H9 (cell line): ENCODE measurements at regions not wholly inside any gene's neighbourhood (a gene's known extent, or its start where the extent isn't known, plus 50 kb on each side); places are given as distances from the start of the nearest gene placed in this dataset.

ENCODE experiments used
- DNase-seq: peaks from one replicate; pipeline ENCODE4 v3.0.0-alpha.2; 2017
- H2AFZ ChIP-seq: one replicate; pipeline ENCODE4 v1.6.1; 2013; ENCODE audit warnings: mild to moderate bottlenecking, low read length, control low read depth, moderate library complexity
- H2AK5ac ChIP-seq: 2 replicates; pipeline ENCODE4 v1.6.1; 2013; ENCODE audit warnings: low read length, control low read depth, mixed read lengths; ENCODE audit not compliant: insufficient read length
- H2BK120ac ChIP-seq: one replicate; pipeline ENCODE4 v1.6.1; 2013; ENCODE audit warnings: low read depth, mild to moderate bottlenecking, low read length, control low read depth, inconsistent platforms; ENCODE audit not compliant: poor library complexity, severe bottlenecking
- H2BK12ac ChIP-seq: 2 replicates; pipeline ENCODE4 v1.6.1; 2013; ENCODE audit warnings: low read length, control low read depth, mixed read lengths, low read depth; ENCODE audit not compliant: insufficient read length
- H2BK15ac ChIP-seq: 2 replicates; pipeline ENCODE4 v1.6.1; 2013; ENCODE audit warnings: low read depth, low read length, control low read depth
- H2BK20ac ChIP-seq: one replicate; pipeline ENCODE4 v1.6.1; 2013; ENCODE audit warnings: low read depth, mild to moderate bottlenecking, low read length, control low read depth, inconsistent platforms; ENCODE audit not compliant: poor library complexity, severe bottlenecking
- H2BK5ac ChIP-seq: 2 replicates; pipeline ENCODE4 v1.6.1; 2013; ENCODE audit warnings: low read length, control low read depth, mixed read lengths; ENCODE audit not compliant: insufficient read length
- H3K14ac ChIP-seq: 2 replicates; pipeline ENCODE4 v1.6.1; 2013; ENCODE audit warnings: low read length, control low read depth; ENCODE audit not compliant: insufficient read depth
- H3K18ac ChIP-seq: 2 replicates; pipeline ENCODE4 v1.6.1; 2013; ENCODE audit warnings: low read depth, mild to moderate bottlenecking, mixed read lengths, low read length, control low read depth; ENCODE audit not compliant: insufficient read length
- H3K23ac ChIP-seq: 2 replicates; pipeline ENCODE4 v1.6.1; 2013; ENCODE audit warnings: low read length, control low read depth, mixed read lengths, low read depth; ENCODE audit not compliant: insufficient read length
- H3K23me2 ChIP-seq: 2 replicates; pipeline ENCODE4 v1.6.1; 2013; ENCODE audit warnings: low read depth, mild to moderate bottlenecking, mixed read lengths, low read length, control low read depth; ENCODE audit not compliant: insufficient read length, poor library complexity, severe bottlenecking
- H3K27ac ChIP-seq: 2 replicates; pipeline ENCODE4 v1.5.1; 2013; ENCODE audit warnings: low read length, control low read depth, mixed read lengths, low read depth; ENCODE audit not compliant: insufficient read length
- H3K27me3 ChIP-seq: 2 replicates; pipeline ENCODE4 v1.6.1; 2013; ENCODE audit warnings: low read length, control low read depth, inconsistent platforms; ENCODE audit not compliant: insufficient read depth
- H3K4ac ChIP-seq: 2 replicates; pipeline ENCODE4 v1.6.1; 2013; ENCODE audit warnings: low read depth, mild to moderate bottlenecking, control low read depth, inconsistent platforms, low read length, moderate library complexity
- H3K4me1 ChIP-seq: 2 replicates; pipeline ENCODE4 v1.6.1; 2013; ENCODE audit warnings: low read length, control low read depth, inconsistent platforms; ENCODE audit not compliant: insufficient read depth
- H3K4me2 ChIP-seq: 2 replicates; pipeline ENCODE4 v1.6.1; 2013; ENCODE audit warnings: low read length, control low read depth, mixed read lengths; ENCODE audit not compliant: insufficient read length, insufficient read depth
- H3K56ac ChIP-seq: 2 replicates; pipeline ENCODE4 v1.6.1; 2013; ENCODE audit warnings: low read depth, mild to moderate bottlenecking, mixed read lengths, low read length, control low read depth; ENCODE audit not compliant: insufficient read length
- H3K79me1 ChIP-seq: 2 replicates; pipeline ENCODE4 v1.6.1; 2013; ENCODE audit warnings: low read depth, mild to moderate bottlenecking, moderate library complexity, low read length, control low read depth, inconsistent platforms; ENCODE audit not compliant: insufficient read depth, poor library complexity, severe bottlenecking
- H3K79me2 ChIP-seq: 2 replicates; pipeline ENCODE4 v1.6.1; 2013; ENCODE audit warnings: low read length, control low read depth, inconsistent platforms; ENCODE audit not compliant: insufficient read depth
- H3K9ac ChIP-seq: 2 replicates; pipeline ENCODE4 v1.6.1; 2013; ENCODE audit warnings: low read length, control low read depth, mixed read lengths; ENCODE audit not compliant: insufficient read length; ENCODE audit errors: extremely low read depth
- H3K9me3 ChIP-seq: one replicate; pipeline ENCODE4 v1.6.1; 2013; ENCODE audit warnings: low read depth, low read length, inconsistent platforms; ENCODE audit not compliant: control insufficient read depth
- H3T11ph ChIP-seq: one replicate; pipeline ENCODE4 v1.6.1; 2013; ENCODE audit warnings: mild to moderate bottlenecking, low read length, control low read depth, inconsistent platforms
- H4K20me1 ChIP-seq: one replicate; pipeline ENCODE4 v1.6.1; 2013; ENCODE audit not compliant: control insufficient read depth, insufficient read length, insufficient read depth
- H4K5ac ChIP-seq: 2 replicates; pipeline ENCODE4 v1.6.1; 2013; ENCODE audit warnings: low read depth, mild to moderate bottlenecking, mixed read lengths, low read length, control low read depth; ENCODE audit not compliant: insufficient read length
- H4K8ac ChIP-seq: replicated peaks from 2 replicates; pipeline ENCODE4 v1.6.1; 2013; ENCODE audit warnings: low read length, control low read depth, mixed read lengths, low read depth; ENCODE audit not compliant: insufficient read length
- H4K91ac ChIP-seq: 2 replicates; pipeline ENCODE4 v1.6.1; 2013; ENCODE audit warnings: low read depth, mild to moderate bottlenecking, moderate library complexity, mixed read lengths, low read length, control low read depth; ENCODE audit not compliant: insufficient read length
- H3K27ac Mint-ChIP-seq, 3 experiments: 2 replicates in 2 of 3; 3 replicates in 1 of 3; pipeline ENCODE4 v1.8.0; 2020 to 2021; ENCODE audit warnings: mixed read lengths in 3 of 3, mild to moderate bottlenecking in 1 of 3, moderate library complexity in 1 of 3
- H3K27me3 Mint-ChIP-seq: 2 replicates; pipeline ENCODE4 v1.8.0; 2021; ENCODE audit warnings: low read depth, mild to moderate bottlenecking, moderate library complexity, mixed read lengths
- H3K36me3 Mint-ChIP-seq, 3 experiments: 2 replicates in 2 of 3; 3 replicates in 1 of 3; pipeline ENCODE4 v1.8.0; 2020 to 2021; ENCODE audit warnings: low read depth in 3 of 3, mixed read lengths in 3 of 3; ENCODE audit not compliant: insufficient read depth in 1 of 3
- H3K4me1 Mint-ChIP-seq, 2 experiments: 2 replicates each; pipeline ENCODE4 v1.8.0; 2020; ENCODE audit warnings: mixed read lengths in 2 of 2
- H3K4me3 Mint-ChIP-seq, 2 experiments: 2 replicates in 1 of 2; 3 replicates in 1 of 2; pipeline ENCODE4 v1.8.0; 2020 to 2021; ENCODE audit warnings: mild to moderate bottlenecking in 2 of 2, mixed read lengths in 2 of 2, moderate library complexity in 1 of 2
- H3K9me3 Mint-ChIP-seq, 2 experiments: 2 replicates in 1 of 2; 3 replicates in 1 of 2; pipeline ENCODE4 v1.8.0; 2020; ENCODE audit warnings: mild to moderate bottlenecking in 2 of 2, mixed read lengths in 2 of 2, moderate library complexity in 1 of 2
- TF ChIP-seq, protein P1 (sequence below): fragments of 200-600 bp; sonication (generic); conservative IDR thresholded peaks from 3 replicates; pipeline ENCODE4 v1.8.0; 2021; ENCODE audit warnings: antibody characterized with exemption, mild to moderate bottlenecking

DNA sequence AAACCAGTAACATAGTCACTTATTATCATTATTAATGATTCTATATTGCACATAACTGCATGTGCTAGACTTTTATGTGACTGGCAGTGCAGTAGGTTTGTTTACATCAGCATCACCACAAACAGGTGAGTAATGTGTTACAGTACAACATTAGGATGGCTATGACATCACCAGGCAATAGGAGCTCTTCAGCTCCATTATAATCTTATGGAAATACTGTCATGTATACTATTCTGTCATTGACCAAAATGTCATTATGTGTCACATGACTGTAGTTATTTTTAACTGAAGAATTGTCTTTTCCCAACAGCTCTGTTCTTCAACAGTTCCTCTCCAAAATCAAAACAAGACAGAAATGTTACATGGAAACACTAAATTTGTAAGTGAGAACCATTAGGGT lies 96.3 kb downstream of the C18orf54 start:
- Mint-ChIP-seq H3K9me3 (no peaks in the 10 kb centered on the region), H3K27me3 (no peaks in the 10 kb centered on the region), H3K4me3 (no peak overlapping the region), H3K27ac (no peak overlapping the region), H3K36me3 (peaks cover 0 to 2% (median under 1%) of the 10 kb centered on the region in 3 experiments; a peak in 3 of 7 replicates), H3K4me1 (0 out of 4 replicates have a peak, but pooled peaks cover 0 to 4% of the 10 kb centered on the region in 2 experiments)
- no peak overlapping the region for H4K91ac ChIP-seq
- no peak overlapping the region for H3K14ac ChIP-seq
- H2BK20ac ChIP-seq = no peak overlapping the region
- no peak overlapping the region for H3K4ac ChIP-seq
- H2BK12ac ChIP-seq = no peak overlapping the region
- H2AFZ ChIP-seq = no peak overlapping the region
- no peak overlapping the region for H4K5ac ChIP-seq
- no peak overlapping the region for H3K18ac ChIP-seq
- H3K4me2 ChIP-seq = no peak overlapping the region
- no peak overlapping the region for H3T11ph ChIP-seq
- no peak overlapping the region for H2BK15ac ChIP-seq
- no peaks in the 10 kb centered on the region for H3K23me2 ChIP-seq
- no peak overlapping the region for H2BK120ac ChIP-seq
- H3K27ac ChIP-seq = no peak overlapping the region
- no peaks in the 10 kb centered on the region for H3K27me3 ChIP-seq
- no peak overlapping the region for H3K56ac ChIP-seq
- no peak overlapping the region for H4K8ac ChIP-seq
- no peaks in the 10 kb centered on the region for H4K20me1 ChIP-seq
- H3K79me1 ChIP-seq = no peaks in the 10 kb centered on the region
- H2AK5ac ChIP-seq = no peak overlapping the region
- H3K23ac ChIP-seq = no peak overlapping the region
- no peak overlapping the region for H3K9ac ChIP-seq
- DNase-seq = no peak
- H3K4me1 ChIP-seq = no peaks in the 10 kb centered on the region
- TF ChIP-seq, protein P1, sequence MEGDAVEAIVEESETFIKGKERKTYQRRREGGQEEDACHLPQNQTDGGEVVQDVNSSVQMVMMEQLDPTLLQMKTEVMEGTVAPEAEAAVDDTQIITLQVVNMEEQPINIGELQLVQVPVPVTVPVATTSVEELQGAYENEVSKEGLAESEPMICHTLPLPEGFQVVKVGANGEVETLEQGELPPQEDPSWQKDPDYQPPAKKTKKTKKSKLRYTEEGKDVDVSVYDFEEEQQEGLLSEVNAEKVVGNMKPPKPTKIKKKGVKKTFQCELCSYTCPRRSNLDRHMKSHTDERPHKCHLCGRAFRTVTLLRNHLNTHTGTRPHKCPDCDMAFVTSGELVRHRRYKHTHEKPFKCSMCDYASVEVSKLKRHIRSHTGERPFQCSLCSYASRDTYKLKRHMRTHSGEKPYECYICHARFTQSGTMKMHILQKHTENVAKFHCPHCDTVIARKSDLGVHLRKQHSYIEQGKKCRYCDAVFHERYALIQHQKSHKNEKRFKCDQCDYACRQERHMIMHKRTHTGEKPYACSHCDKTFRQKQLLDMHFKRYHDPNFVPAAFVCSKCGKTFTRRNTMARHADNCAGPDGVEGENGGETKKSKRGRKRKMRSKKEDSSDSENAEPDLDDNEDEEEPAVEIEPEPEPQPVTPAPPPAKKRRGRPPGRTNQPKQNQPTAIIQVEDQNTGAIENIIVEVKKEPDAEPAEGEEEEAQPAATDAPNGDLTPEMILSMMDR = no peak
- H3K79me2 ChIP-seq = no peaks in the 10 kb centered on the region
- H2BK5ac ChIP-seq = no peak overlapping the region
- no peaks in the 10 kb centered on the region for H3K9me3 ChIP-seq
